ENCODE measurements at regions not wholly inside any gene's neighbourhood (a gene's known extent, or its start where the extent isn't known, plus 50 kb on each side); places are given as distances from the start of the nearest gene placed in this dataset.

- no peak for FAIRE-seq
- Histone ChIP-seq H2AK5ac (ENCODE audit: low read depth, low read length) (no peak overlapping the region), H2BK12ac (ENCODE audit: low read depth, low read length) (no peak overlapping the region), H3K23ac (ENCODE audit: insufficient read length) (no peak overlapping the region), H3K56ac (replicated peaks; ENCODE audit: insufficient read length, low read depth, low read length) (no peak overlapping the region), H3K23me2 (ENCODE audit: low read depth, low read length) (no peaks in the 10 kb centered on the region), H4K91ac (replicated peaks; ENCODE audit: insufficient read length, low read length) (no peak overlapping the region), H2BK120ac (replicated peaks; ENCODE audit: low read depth, low read length) (no peak overlapping the region), H4K20me1 (replicated peaks in 1 of 2; ENCODE audit: control insufficient read depth in 1 of 2, insufficient read depth in 2 of 2, low read length in 2 of 2) (no peaks in the 10 kb centered on the region), H2AFZ (ENCODE audit: low read length) (no peak overlapping the region), H3K79me2 (ENCODE audit: control insufficient read depth in 1 of 2, insufficient read depth in 2 of 2, low read length in 2 of 2) (no peaks in the 10 kb centered on the region), H2BK20ac (ENCODE audit: low read length) (no peak overlapping the region), H3K9me3 (ENCODE audit: insufficient read depth in 2 of 2, low read depth in 1 of 2, low read length in 1 of 2) (no peaks in the 10 kb centered on the region; a peak in 2 of 4 replicates), H3K14ac (ENCODE audit: insufficient read length) (no peak overlapping the region), H3K4me1 (replicated peaks in 1 of 4; ENCODE audit: control insufficient read depth in 3 of 4, insufficient read depth in 4 of 4, low read length in 3 of 4) (no peaks in the 10 kb centered on the region), H3K18ac (ENCODE audit: extremely low read depth, low read length) (no peak overlapping the region), H2BK5ac (ENCODE audit: low read depth, low read length) (no peak overlapping the region), H3K4me2 (ENCODE audit: insufficient read depth in 1 of 2, low read depth in 2 of 2, low read length in 2 of 2) (no peak overlapping the region), H3K27ac (ENCODE audit: low read depth, low read length) (no peak overlapping the region), H3K36me3 (ENCODE audit: control insufficient read depth in 2 of 4, insufficient read depth in 4 of 4, low read length in 3 of 4) (no peaks in the 10 kb centered on the region), H3K4me3 (ENCODE audit: extremely low read depth in 1 of 4, insufficient read depth in 2 of 4, low read depth in 3 of 4, low read length in 4 of 4) (no peak overlapping the region), H2BK15ac (ENCODE audit: low read length) (no peak overlapping the region), H4K8ac (ENCODE audit: extremely low read depth, insufficient read depth, low read length) (no peak overlapping the region), H4K5ac (ENCODE audit: insufficient read length, low read depth, low read length) (no peak overlapping the region), H3K79me1 (ENCODE audit: low read depth, low read length) (no peaks in the 10 kb centered on the region), H3K27me3 (replicated peaks in 1 of 4; ENCODE audit: control insufficient read depth in 3 of 4, extremely low read depth in 1 of 4, insufficient read depth in 3 of 4, low read length in 3 of 4) (no peaks in the 10 kb centered on the region), H3K9ac (replicated peaks in 1 of 4; ENCODE audit: extremely low read depth in 1 of 4, low read depth in 3 of 4, low read length in 3 of 4) (no peak overlapping the region), H3K4ac (replicated peaks; ENCODE audit: insufficient read length, low read depth, low read length) (no peak overlapping the region)
- ChIA-PET POLR2A (ENCODE audit: partially characterized antibody) (no interaction called here), CTCF (ENCODE audit: partially characterized antibody) (interaction anchor here (0.5 to 0.9 kb wide), 4 partner anchors 12 to 232 kb away, joined by 3 to 5 read pairs (median 3); no protein-coding TSS in a partner anchor)
- WGBS, 2 experiments (ENCODE audit: extremely low coverage in 1 of 2, insufficient coverage in 1 of 2, insufficient read length in 1 of 2, insufficient replicate concordance in 2 of 2, low coverage in 1 of 2, low lambda C conversion rate in 2 of 2, missing lambda C conversion rate in 1 of 2) = 85% methylated on average over 5 of the region's 5 CpGs; no CpG with 5 or more reads in 1 of the 2 experiments
- no peak for DNase-seq (ENCODE audit: low read depth in 1 of 2, low spot score in 2 of 2)
- no peak for TF ChIP-seq TAF7 (optimal IDR thresholded peaks at IDR 0.05; ENCODE audit: borderline replicate concordance, low read depth, low read length)
- no peak for TF ChIP-seq CHD1 (IDR thresholded peaks at IDR 0.05; ENCODE audit: low read depth, low read length)
- TF ChIP-seq RNF2 (IDR thresholded peaks at IDR 0.05; ENCODE audit: borderline replicate concordance, low read depth, low read length, missing control alignments, poor library complexity, severe bottlenecking) = no peak
- no peak for TF ChIP-seq SP4 (IDR thresholded peaks at IDR 0.05; ENCODE audit: low read length)
- TF ChIP-seq BRCA1 (IDR thresholded peaks at IDR 0.05; ENCODE audit: low read depth, low read length) = no peak
- no peak for TF ChIP-seq KDM5A (IDR thresholded peaks at IDR 0.05; ENCODE audit: low read length)
- no peak for TF ChIP-seq E2F6 (IDR thresholded peaks at IDR 0.05)
- no peak for TF ChIP-seq TAF1 (IDR thresholded peaks at IDR 0.05; ENCODE audit: low read depth, low read length)
- no peak for TF ChIP-seq CBX8 (IDR thresholded peaks at IDR 0.05; ENCODE audit: borderline replicate concordance, low read depth, low read length)
- TF ChIP-seq POLR2A (IDR thresholded peaks at IDR 0.05; ENCODE audit: control extremely low read depth in 1 of 2, low read depth in 2 of 2, low read length in 2 of 2) = no peak
- no peak for TF ChIP-seq MAX (IDR thresholded peaks at IDR 0.05)
- no peak for TF ChIP-seq HDAC2 (IDR thresholded peaks at IDR 0.05; ENCODE audit: borderline replicate concordance in 1 of 2, low read depth in 2 of 2, low read length in 2 of 2)
These were observed 285.1 kb upstream of the TMEM132C start for GRCh38 chr12:127981875-127982274.
